Gastrocnemius medialis (tissue), 4 donors: ENCODE measurements at regions not wholly inside any gene's neighbourhood (a gene's known extent, or its start where the extent isn't known, plus 50 kb on each side); places are given as distances from the start of the nearest gene placed in this dataset.

Experiments used
- ATAC-seq, 2 donors: fragments of 150-250 bp; one replicate each; pipeline ENCODE4 v1.9.1; 2016
- DNase-seq, 2 donors: peaks; one replicate each; pipeline ENCODE4 v3.0.0-alpha.2; 2019
- H3K27ac ChIP-seq, 4 donors: fragments of 200-600 bp; sonication (generic); 1 replicate in 1 of 4; 2 replicates in 3 of 4; pipeline ENCODE4 v1.5.1; 2016 to 2018; ENCODE audit warnings: mild to moderate bottlenecking in 2 of 4, moderate library complexity in 1 of 4
- H3K27me3 ChIP-seq, 3 donors: fragments of 200-600 bp; sonication (generic) in 2 of 3; 1 replicate in 1 of 3; 2 replicates in 2 of 3; pipeline versions ENCODE4 v1.5.1 to v1.6.0; 2016 to 2019; ENCODE audit warnings: mild to moderate bottlenecking in 1 of 3, moderate library complexity in 1 of 3
- H3K36me3 ChIP-seq, 2 donors: fragments of 200-600 bp; sonication (generic) in 1 of 2; one replicate each; pipeline ENCODE4 v1.5.1; 2017 to 2018
- H3K4me1 ChIP-seq, 2 donors: fragments of 200-600 bp; sonication (generic) in 1 of 2; one replicate each; pipeline ENCODE4 v1.5.1; 2016 to 2017; ENCODE audit warnings: mild to moderate bottlenecking in 2 of 2
- H3K4me3 ChIP-seq, 4 donors: fragments of 200-600 bp; sonication (generic) in 3 of 4; 1 replicate in 1 of 4; 2 replicates in 3 of 4; pipeline ENCODE4 v1.5.1; 2016 to 2019; ENCODE audit warnings: mild to moderate bottlenecking in 2 of 4
- H3K9me3 ChIP-seq, 3 donors: fragments of 200-600 bp; sonication (generic) in 2 of 3; 1 replicate in 1 of 3; 2 replicates in 2 of 3; pipeline ENCODE4 v1.5.1; 2016 to 2019
- CTCF ChIP-seq, 5 experiments: fragments of 450-650 bp in 3 of 5; fragments of 200-600 bp in 2 of 5; sonication (generic) in 2 of 5; IDR thresholded peaks in 4 of 5; conservative IDR thresholded peaks in 1 of 5; 1 replicate in 4 of 5; 2 replicates in 1 of 5; pipeline ENCODE4 v1.5.1; 2016 to 2019; ENCODE audit warnings: antibody characterized with exemption in 5 of 5, mild to moderate bottlenecking in 3 of 5, moderate library complexity in 3 of 5
- POLR2A ChIP-seq, 2 donors: fragments of 450-650 bp; IDR thresholded peaks; one replicate each; pipeline ENCODE4 v1.6.1; 2017; ENCODE audit warnings: antibody characterized with exemption in 2 of 2, mild to moderate bottlenecking in 2 of 2, moderate library complexity in 2 of 2
- in situ Hi-C, 4 donors: fragments of 200-750 bp; cut with MboI; loops; one replicate each; pipeline versions ENCODE4 v1.15.0 to v1.8.0; 2017; ENCODE audit warnings: low sequenced_read_pairs in 4 of 4
- intact Hi-C: fragments of 100-400 bp; cut with DNase I; formaldehyde crosslinking; loops from one replicate; pipeline ENCODE4 v1.15.1; 2023; ENCODE audit warnings: low total_unique reads

- H3K4me3 ChIP-seq = no peak overlapping the region
- no peaks in the 10 kb centered on the region for H3K36me3 ChIP-seq
- no peak for DNase-seq
- intact Hi-C loops (no loop called here), in situ Hi-C loops (no loop called here)
- H3K4me1 ChIP-seq = no peaks in the 10 kb centered on the region
- TF ChIP-seq POLR2A (IDR thresholded peaks at IDR 0.05) (no peak), CTCF (IDR thresholded peaks at IDR 0.05 in 4 of 5, conservative IDR thresholded peaks at IDR 0.05 in 1 of 5) (no peak)
- no peak for ATAC-seq
- H3K9me3 ChIP-seq = peaks cover 0 to 10% (median 0%) of the 10 kb centered on the region in 3 donors
- no peaks in the 10 kb centered on the region for H3K27me3 ChIP-seq
- H3K27ac ChIP-seq = no peak overlapping the region
These were observed 57.2 kb upstream of the SSBP2 start for GRCh38 chr5:81808106-81808505.

GRCh38 chr5:81805086-81805485, 54.2 kb upstream of the SSBP2 start:
- TF ChIP-seq POLR2A (IDR thresholded peaks at IDR 0.05) (no peak), CTCF (IDR thresholded peaks at IDR 0.05 in 4 of 5, conservative IDR thresholded peaks at IDR 0.05 in 1 of 5) (no peak)
- intact Hi-C loops (no loop called here), in situ Hi-C loops (no loop called here)
- no peaks in the 10 kb centered on the region for H3K4me1 ChIP-seq
- no peaks in the 10 kb centered on the region for H3K36me3 ChIP-seq
- H3K27me3 ChIP-seq = no peaks in the 10 kb centered on the region
- no peak overlapping the region for H3K4me3 ChIP-seq
- no peak for DNase-seq
- no peak overlapping the region for H3K27ac ChIP-seq
- H3K9me3 ChIP-seq = peaks cover 0 to 10% (median 0%) of the 10 kb centered on the region in 3 donors
- no peak for ATAC-seq

GRCh38 chr5:81803812-81804211, 52.9 kb upstream of the SSBP2 start:
- H3K4me1 ChIP-seq = no peaks in the 10 kb centered on the region
- peaks cover 0 to 10% (median 0%) of the 10 kb centered on the region in 3 donors for H3K9me3 ChIP-seq
- TF ChIP-seq CTCF (IDR thresholded peaks at IDR 0.05 in 4 of 5, conservative IDR thresholded peaks at IDR 0.05 in 1 of 5) (no peak), POLR2A (IDR thresholded peaks at IDR 0.05) (no peak)
- H3K4me3 ChIP-seq = no peak overlapping the region
- H3K27ac ChIP-seq = no peak overlapping the region
- no peaks in the 10 kb centered on the region for H3K36me3 ChIP-seq
- in situ Hi-C loops = no loop called here
- no peaks in the 10 kb centered on the region for H3K27me3 ChIP-seq
- intact Hi-C loops = no loop called here
- DNase-seq = no peak
- no peak for ATAC-seq

- no peak for DNase-seq
- no peak for ATAC-seq
- no peaks in the 10 kb centered on the region for H3K4me1 ChIP-seq
- H3K36me3 ChIP-seq = no peaks in the 10 kb centered on the region
- in situ Hi-C loops (no loop called here), intact Hi-C loops (no loop called here)
- TF ChIP-seq POLR2A (IDR thresholded peaks at IDR 0.05) (no peak), CTCF (IDR thresholded peaks at IDR 0.05 in 4 of 5, conservative IDR thresholded peaks at IDR 0.05 in 1 of 5) (no peak)
- no peaks in the 10 kb centered on the region for H3K27me3 ChIP-seq
- peaks cover 0 to 3% (median 0%) of the 10 kb centered on the region in 3 donors for H3K9me3 ChIP-seq
- no peak overlapping the region for H3K4me3 ChIP-seq
- no peak overlapping the region for H3K27ac ChIP-seq
These were observed 51.7 kb upstream of the SSBP2 start for GRCh38 chr5:81802625-81803024.

GRCh38 chr5:81802020-81802419, 51.1 kb upstream of the SSBP2 start:
- Histone ChIP-seq H3K4me1 (no peaks in the 10 kb centered on the region), H3K27me3 (no peaks in the 10 kb centered on the region), H3K4me3 (no peak overlapping the region), H3K9me3 (no peaks in the 10 kb centered on the region), H3K36me3 (no peaks in the 10 kb centered on the region), H3K27ac (no peak overlapping the region)
- in situ Hi-C loops (no loop called here), intact Hi-C loops (no loop called here)
- ATAC-seq (no peak), DNase-seq (no peak)
- TF ChIP-seq POLR2A (IDR thresholded peaks at IDR 0.05) (no peak), CTCF (IDR thresholded peaks at IDR 0.05 in 4 of 5, conservative IDR thresholded peaks at IDR 0.05 in 1 of 5) (no peak)
